DND-41 (cell line): ENCODE measurements at regions not wholly inside any gene's neighbourhood (a gene's known extent, or its start where the extent isn't known, plus 50 kb on each side); places are given as distances from the start of the nearest gene placed in this dataset.

ENCODE experiments used
- ATAC-seq: fragments of 200-7000 bp; cut with Tn5 transposase; 3 replicates; pipeline ENCODE4 v1.9.1; 2021; ENCODE audit warnings: low read depth; ENCODE audit not compliant: insufficient read depth
- DNase-seq: peaks from one replicate; pipeline ENCODE4 v3.0.0-alpha.2; 2020
- H2AFZ ChIP-seq: 2 replicates; pipeline ENCODE4 v1.6.0; 2012; ENCODE audit warnings: low read depth, low read length
- H3K27ac ChIP-seq: 2 replicates; pipeline ENCODE4 v1.5.1; 2012; ENCODE audit warnings: low read length, inconsistent platforms
- H3K27me3 ChIP-seq: fragments of 200-600 bp; sonication (generic); 2 replicates; pipeline ENCODE4 v1.6.0; 2012; ENCODE audit warnings: low read length, mild to moderate bottlenecking, inconsistent platforms; ENCODE audit not compliant: insufficient read depth, poor library complexity
- H3K36me3 ChIP-seq: 2 replicates; pipeline ENCODE4 v1.5.1; 2012; ENCODE audit warnings: low read length, inconsistent platforms; ENCODE audit not compliant: insufficient read depth
- H3K4me1 ChIP-seq: 2 replicates; pipeline ENCODE4 v1.5.1; 2012; ENCODE audit warnings: mild to moderate bottlenecking, low read length; ENCODE audit not compliant: insufficient read depth
- H3K4me2 ChIP-seq: 2 replicates; pipeline ENCODE4 v1.6.0; 2012; ENCODE audit warnings: mild to moderate bottlenecking, moderate library complexity, low read length, inconsistent platforms; ENCODE audit not compliant: insufficient read depth
- H3K4me3 ChIP-seq, 2 experiments: fragments of 200-600 bp in 1 of 2; shearing (Covaris generic) in 1 of 2; 2 replicates each; pipeline ENCODE4 v1.5.1; 2012 to 2016; ENCODE audit warnings: inconsistent platforms in 2 of 2, low read length in 2 of 2, mild to moderate bottlenecking in 2 of 2, low read depth in 1 of 2, moderate library complexity in 1 of 2
- H3K79me2 ChIP-seq: 2 replicates; pipeline ENCODE4 v1.6.0; 2012; ENCODE audit warnings: low read length, inconsistent platforms; ENCODE audit not compliant: insufficient read depth
- H3K9ac ChIP-seq: 2 replicates; pipeline ENCODE4 v1.6.0; 2012; ENCODE audit warnings: low read depth, mild to moderate bottlenecking, inconsistent platforms, low read length, moderate library complexity
- H3K9me3 ChIP-seq: 2 replicates; pipeline ENCODE4 v1.5.1; 2012; ENCODE audit warnings: low read length, moderate library complexity, mild to moderate bottlenecking, inconsistent platforms; ENCODE audit not compliant: insufficient read depth, severe bottlenecking
- H4K20me1 ChIP-seq: 2 replicates; pipeline ENCODE4 v1.6.0; 2012; ENCODE audit warnings: low read length; ENCODE audit not compliant: insufficient read depth
- CTCF ChIP-seq: IDR thresholded peaks from 2 replicates; pipeline ENCODE4 v1.5.1; 2012; ENCODE audit warnings: borderline replicate concordance, low read length, moderate library complexity, mild to moderate bottlenecking; ENCODE audit not compliant: poor library complexity, severe bottlenecking; ENCODE audit errors: extremely low read depth
- EZH2 ChIP-seq: IDR thresholded peaks from 3 replicates; pipeline ENCODE4 v1.6.1; 2012; ENCODE audit warnings: borderline replicate concordance, low read depth, mild to moderate bottlenecking, moderate library complexity, low read length, inconsistent platforms; ENCODE audit not compliant: severe bottlenecking

DNA sequence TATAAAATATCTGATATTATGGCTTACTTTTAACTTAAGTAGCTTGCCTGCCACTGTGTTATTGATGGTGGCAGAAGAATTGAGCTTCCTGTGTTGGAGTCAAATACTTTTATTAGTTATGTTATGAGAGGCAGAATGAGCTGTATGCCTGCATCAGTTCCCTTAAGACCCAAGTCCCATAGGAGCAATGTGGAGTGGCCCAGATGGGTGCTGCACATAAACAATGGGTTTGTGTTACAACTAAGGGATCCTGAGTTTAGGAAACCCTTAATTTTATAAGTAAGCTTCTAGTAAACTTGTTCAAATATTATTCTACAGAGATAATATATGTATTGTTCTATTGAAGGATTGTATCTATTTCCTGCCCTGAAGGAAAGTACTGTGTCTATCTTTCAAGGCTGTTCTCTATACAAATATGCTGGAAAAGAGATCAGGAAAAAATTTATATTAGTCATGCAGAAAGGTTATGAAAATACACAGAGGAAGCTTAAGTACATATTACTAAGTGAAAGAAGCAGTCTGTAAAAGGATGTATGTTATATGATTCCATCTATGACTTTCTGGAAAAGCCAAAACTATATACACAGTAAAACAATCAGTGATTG lies 2018.0 kb upstream of the PCDH20 start:
- no peak overlapping the region for H3K4me3 ChIP-seq
- ATAC-seq (no peak), DNase-seq (no peak)
- H4K20me1 ChIP-seq = no peaks in the 10 kb centered on the region
- no peaks in the 10 kb centered on the region for H3K36me3 ChIP-seq
- no peak overlapping the region for H2AFZ ChIP-seq
- H3K27me3 ChIP-seq = no peaks in the 10 kb centered on the region
- no peaks in the 10 kb centered on the region for H3K9me3 ChIP-seq
- no peak for TF ChIP-seq EZH2
- TF ChIP-seq CTCF = no peak
- no peak overlapping the region for H3K27ac ChIP-seq
- H3K4me2 ChIP-seq = no peak overlapping the region
- H3K79me2 ChIP-seq = no peaks in the 10 kb centered on the region
- no peak overlapping the region for H3K9ac ChIP-seq
- no peaks in the 10 kb centered on the region for H3K4me1 ChIP-seq

GRCh38 chr13:63427170-63427569 lies 2011.5 kb upstream of the PCDH20 start:
- no peak for TF ChIP-seq CTCF
- DNase-seq (no peak), ATAC-seq (no peak)
- Histone ChIP-seq H3K9me3 (no peaks in the 10 kb centered on the region), H3K4me2 (no peak overlapping the region), H3K4me1 (no peaks in the 10 kb centered on the region), H3K27ac (no peak overlapping the region), H4K20me1 (no peaks in the 10 kb centered on the region), H3K36me3 (no peaks in the 10 kb centered on the region), H3K4me3 (no peak overlapping the region), H2AFZ (no peak overlapping the region), H3K79me2 (no peaks in the 10 kb centered on the region), H3K27me3 (no peaks in the 10 kb centered on the region), H3K9ac (no peak overlapping the region)

GRCh38 chr13:63425131-63425530 lies 2009.5 kb upstream of the PCDH20 start:
- Histone ChIP-seq H3K9me3 (no peaks in the 10 kb centered on the region), H3K36me3 (no peaks in the 10 kb centered on the region), H3K9ac (no peak overlapping the region), H3K79me2 (no peaks in the 10 kb centered on the region), H3K27ac (no peak overlapping the region), H4K20me1 (no peaks in the 10 kb centered on the region), H3K4me2 (no peak overlapping the region), H3K27me3 (no peaks in the 10 kb centered on the region), H3K4me3 (no peak overlapping the region), H3K4me1 (no peaks in the 10 kb centered on the region), H2AFZ (no peak overlapping the region)
- TF ChIP-seq CTCF (no peak), EZH2 (no peak)
- DNase-seq (no peak), ATAC-seq (no peak)

GRCh38 chr13:63421123-63421522 lies 2005.5 kb upstream of the PCDH20 start:
- Histone ChIP-seq H2AFZ (no peak overlapping the region), H3K4me2 (no peak overlapping the region), H3K27me3 (no peaks in the 10 kb centered on the region), H3K9me3 (no peaks in the 10 kb centered on the region), H4K20me1 (no peaks in the 10 kb centered on the region), H3K36me3 (no peaks in the 10 kb centered on the region), H3K4me1 (no peaks in the 10 kb centered on the region), H3K4me3 (no peak overlapping the region), H3K27ac (no peak overlapping the region), H3K79me2 (no peaks in the 10 kb centered on the region), H3K9ac (no peak overlapping the region)
- TF ChIP-seq EZH2 (no peak), CTCF (no peak)
- no peak for ATAC-seq
- no peak for DNase-seq
